Muscle of back (tissue), 3 donors: ENCODE measurements at regions not wholly inside any gene's neighbourhood (a gene's known extent, or its start where the extent isn't known, plus 50 kb on each side); places are given as distances from the start of the nearest gene placed in this dataset.
A peak's percentile ranks its signal among the peaks of the same experiment; 100 is the strongest.

Experiments used
- DNase-seq, 3 donors: peaks; one replicate each; pipeline versions ENCODE4 v3.0.0 to v3.0.0-alpha.2; 2013

GRCh38 chr10:10844251-10844650 lies 173.4 kb upstream of the CELF2 start:
- no peak for DNase-seq

- peak in 1 of 3 donors; percentile 68 for DNase-seq
Measured at GRCh38 chr10:10845185-10845584, 172.5 kb upstream of the CELF2 start.

GRCh38 chr10:10845826-10846503 lies 171.7 kb upstream of the CELF2 start:
- DNase-seq, result peak in 1 of 3 donors; percentile 65

- DNase-seq, result no peak
Measured at GRCh38 chr10:10846504-10846900, 171.2 kb upstream of the CELF2 start.

- peak in 1 of 3 donors; percentile 58 for DNase-seq
Measured at GRCh38 chr10:10847387-10847786, 170.3 kb upstream of the CELF2 start.

GRCh38 chr10:10848488-10849111 lies 169.1 kb upstream of the CELF2 start:
- DNase-seq, result no peak

GRCh38 chr10:10849306-10849705 lies 168.4 kb upstream of the CELF2 start:
- DNase-seq, result no peak

- DNase-seq, result peak in 1 of 3 donors; percentile 61
Measured at GRCh38 chr10:10850214-10850613, 167.5 kb upstream of the CELF2 start.

GRCh38 chr10:10852464-10852863 lies 165.2 kb upstream of the CELF2 start:
- DNase-seq, result no peak

GRCh38 chr10:10853954-10854353 lies 163.7 kb upstream of the CELF2 start:
- DNase-seq, result no peak

GRCh38 chr10:10854725-10855124 lies 162.9 kb upstream of the CELF2 start:
- DNase-seq, result no peak

GRCh38 chr10:10855151-10855581 lies 162.5 kb upstream of the CELF2 start:
- no peak for DNase-seq

GRCh38 chr10:10860455-10860976 lies 157.2 kb upstream of the CELF2 start:
- no peak for DNase-seq

- no peak for DNase-seq
Measured at GRCh38 chr10:10865303-10865702, 152.4 kb upstream of the CELF2 start.

GRCh38 chr10:10865913-10866312 lies 151.8 kb upstream of the CELF2 start:
- DNase-seq, result no peak

- no peak for DNase-seq
Measured at GRCh38 chr10:10869592-10869991, 148.1 kb upstream of the CELF2 start.

GRCh38 chr10:10870523-10871241 lies 147.0 kb upstream of the CELF2 start:
- DNase-seq, result peak in 2 of 3 donors; percentile 26 to 79

- peak in 2 of 3 donors; percentile 37 to 70 for DNase-seq
Measured at GRCh38 chr10:10871352-10871751, 146.3 kb upstream of the CELF2 start.

- peak; percentile 87 to 92 (median 91) for DNase-seq
Measured at GRCh38 chr10:10872035-10872673, 145.5 kb upstream of the CELF2 start.

- DNase-seq, result no peak
Measured at GRCh38 chr10:10872764-10873163, 144.9 kb upstream of the CELF2 start.

- no peak for DNase-seq
Measured at GRCh38 chr10:10873289-10873688, 144.4 kb upstream of the CELF2 start.

GRCh38 chr10:10873915-10874314 lies 143.8 kb upstream of the CELF2 start:
- no peak for DNase-seq
